ENCODE measurements at regions not wholly inside any gene's neighbourhood (a gene's known extent, or its start where the extent isn't known, plus 50 kb on each side); places are given as distances from the start of the nearest gene placed in this dataset.

- TF ChIP-seq, protein P1, sequence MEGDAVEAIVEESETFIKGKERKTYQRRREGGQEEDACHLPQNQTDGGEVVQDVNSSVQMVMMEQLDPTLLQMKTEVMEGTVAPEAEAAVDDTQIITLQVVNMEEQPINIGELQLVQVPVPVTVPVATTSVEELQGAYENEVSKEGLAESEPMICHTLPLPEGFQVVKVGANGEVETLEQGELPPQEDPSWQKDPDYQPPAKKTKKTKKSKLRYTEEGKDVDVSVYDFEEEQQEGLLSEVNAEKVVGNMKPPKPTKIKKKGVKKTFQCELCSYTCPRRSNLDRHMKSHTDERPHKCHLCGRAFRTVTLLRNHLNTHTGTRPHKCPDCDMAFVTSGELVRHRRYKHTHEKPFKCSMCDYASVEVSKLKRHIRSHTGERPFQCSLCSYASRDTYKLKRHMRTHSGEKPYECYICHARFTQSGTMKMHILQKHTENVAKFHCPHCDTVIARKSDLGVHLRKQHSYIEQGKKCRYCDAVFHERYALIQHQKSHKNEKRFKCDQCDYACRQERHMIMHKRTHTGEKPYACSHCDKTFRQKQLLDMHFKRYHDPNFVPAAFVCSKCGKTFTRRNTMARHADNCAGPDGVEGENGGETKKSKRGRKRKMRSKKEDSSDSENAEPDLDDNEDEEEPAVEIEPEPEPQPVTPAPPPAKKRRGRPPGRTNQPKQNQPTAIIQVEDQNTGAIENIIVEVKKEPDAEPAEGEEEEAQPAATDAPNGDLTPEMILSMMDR (conservative IDR thresholded peaks at IDR 0.05; ENCODE audit: low read depth in 2 of 2) = no peak
- TF ChIP-seq POLR2AphosphoS5 (IDR thresholded peaks at IDR 0.05; ENCODE audit: low read depth) (no peak), EZH2phosphoT487 (IDR thresholded peaks at IDR 0.05; ENCODE audit: unreplicated experiment) (no peak), NANOG (IDR thresholded peaks at IDR 0.05; ENCODE audit: borderline replicate concordance) (no peak), CREB1 (CRISPR knock-in tag; IDR thresholded peaks at IDR 0.05; ENCODE audit: low read depth) (no peak), REST (IDR thresholded peaks at IDR 0.05; ENCODE audit: unreplicated experiment) (no peak)
Measured at GRCh38 chr9:3597792-3598191, 72.0 kb upstream of the RFX3 start.
